ENCODE measurements at regions not wholly inside any gene's neighbourhood (a gene's known extent, or its start where the extent isn't known, plus 50 kb on each side); places are given as distances from the start of the nearest gene placed in this dataset.

DNA sequence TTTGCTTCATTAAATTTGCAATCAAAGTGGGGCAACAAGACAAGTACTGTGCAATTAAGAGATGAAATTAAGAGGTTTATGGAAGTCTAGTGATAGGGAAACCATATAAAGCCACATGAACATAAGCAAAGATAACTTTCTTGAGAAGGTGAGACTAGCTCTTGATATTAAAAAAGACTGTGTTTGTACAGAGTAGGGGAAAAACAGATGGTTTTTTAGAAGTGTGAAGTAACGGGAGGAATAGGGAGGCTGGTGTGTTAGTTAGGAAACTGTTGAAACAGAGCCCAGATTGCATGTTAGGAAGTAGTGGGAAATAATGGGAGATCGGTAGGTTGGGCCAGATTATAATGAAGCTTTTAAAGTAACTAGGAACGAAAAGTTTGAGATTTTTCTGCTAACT is 149.8 kb upstream of the FREM2 start:
- no peak overlapping the region for H3K27ac ChIP-seq (ENCODE audit: low read depth)
- no peak overlapping the region for H3K4me3 ChIP-seq (ENCODE audit: low read depth, low read length)
- 45% methylated on average over 3 of the region's 3 CpGs for WGBS

DNA sequence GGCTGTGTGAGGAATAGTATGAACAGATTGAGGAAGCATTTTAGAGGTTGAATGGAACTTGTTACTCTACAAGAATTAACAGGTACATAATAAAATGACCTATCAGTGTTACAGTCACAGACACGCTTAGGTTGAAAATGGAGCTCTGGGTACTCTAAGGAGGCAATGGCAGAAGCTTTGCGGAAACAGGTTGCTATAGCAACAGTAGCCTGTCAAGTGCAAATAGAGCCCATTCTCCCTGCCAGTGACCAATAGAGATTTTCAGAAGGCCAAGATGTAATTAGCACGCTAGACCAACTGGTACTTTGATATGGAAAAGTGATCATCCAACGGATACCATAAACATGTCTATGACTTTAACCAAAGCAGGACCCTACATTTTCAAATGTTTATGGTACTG is 148.5 kb upstream of the FREM2 start:
- no peaks in the 10 kb centered on the region for H3K36me3 ChIP-seq (ENCODE audit: insufficient read depth)
- WGBS: 32% methylated on average over 4 of the region's 4 CpGs

More for the DNA sequence above, 149.8 kb upstream of the FREM2 start:
- no peaks in the 10 kb centered on the region for H3K4me1 ChIP-seq (ENCODE audit: insufficient read depth)
- DNase-seq (ENCODE audit: extremely low spot score): no peak
- no peaks in the 10 kb centered on the region for H3K36me3 ChIP-seq (ENCODE audit: insufficient read depth)

DNA sequence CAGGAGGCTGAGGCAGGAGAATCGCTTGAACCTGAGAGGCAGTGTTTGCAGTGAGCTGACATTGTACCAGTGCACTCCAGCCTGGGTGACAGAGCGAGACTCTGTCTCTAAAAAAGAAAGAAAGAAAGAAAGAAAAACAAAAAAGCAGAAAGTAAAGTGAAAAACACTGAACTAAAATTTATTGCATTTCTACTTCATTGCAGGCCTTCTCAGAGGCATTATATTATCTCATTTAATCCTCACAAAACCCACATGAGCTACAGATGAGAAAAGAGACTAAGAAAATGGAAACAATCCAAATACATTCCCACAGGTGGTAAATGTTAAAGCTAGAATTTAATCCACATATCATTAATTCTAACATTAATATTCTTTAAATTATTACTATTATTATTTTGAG is 147.2 kb upstream of the FREM2 start:
- DNase-seq (ENCODE audit: extremely low spot score): no peak
- WGBS: 98% methylated on average over 2 of the region's 2 CpGs
- Histone ChIP-seq H3K4me3 (ENCODE audit: low read depth, low read length) (no peak overlapping the region), H3K27ac (ENCODE audit: low read depth) (no peak overlapping the region), H3K4me1 (ENCODE audit: insufficient read depth) (no peaks in the 10 kb centered on the region), H3K36me3 (ENCODE audit: insufficient read depth) (no peaks in the 10 kb centered on the region)

More for the DNA sequence above, 148.5 kb upstream of the FREM2 start:
- no peak for DNase-seq (ENCODE audit: extremely low spot score)
- H3K4me3 ChIP-seq (ENCODE audit: low read depth, low read length): no peak overlapping the region
- no peak overlapping the region for H3K27ac ChIP-seq (ENCODE audit: low read depth)
- no peaks in the 10 kb centered on the region for H3K4me1 ChIP-seq (ENCODE audit: insufficient read depth)

DNA sequence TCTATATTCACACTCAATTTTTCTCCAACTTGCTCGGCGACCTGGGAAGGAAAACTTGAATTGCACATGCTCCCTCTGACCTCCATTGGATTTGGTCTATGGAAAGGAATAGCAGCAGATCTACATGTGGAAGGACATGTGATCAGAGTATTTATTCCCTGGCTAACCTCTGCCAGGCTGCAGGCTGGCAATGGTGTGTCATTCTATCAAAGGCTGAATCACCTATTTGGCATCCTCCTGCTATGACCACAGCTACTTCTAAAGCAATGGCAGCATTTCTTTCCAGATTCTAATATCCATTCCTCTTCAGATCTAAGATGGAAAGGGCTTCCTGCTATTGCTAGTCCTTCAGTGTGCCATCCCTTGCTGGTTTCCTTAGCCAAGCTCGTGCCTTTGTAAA is 144.3 kb upstream of the FREM2 start:
- no peak for DNase-seq (ENCODE audit: extremely low spot score)
- Histone ChIP-seq H3K4me3 (ENCODE audit: low read depth, low read length) (no peak overlapping the region), H3K27ac (ENCODE audit: low read depth) (no peak overlapping the region), H3K4me1 (ENCODE audit: insufficient read depth) (no peaks in the 10 kb centered on the region), H3K36me3 (ENCODE audit: insufficient read depth) (no peaks in the 10 kb centered on the region)
- WGBS: 65% methylated on average over 3 of the region's 3 CpGs

DNA sequence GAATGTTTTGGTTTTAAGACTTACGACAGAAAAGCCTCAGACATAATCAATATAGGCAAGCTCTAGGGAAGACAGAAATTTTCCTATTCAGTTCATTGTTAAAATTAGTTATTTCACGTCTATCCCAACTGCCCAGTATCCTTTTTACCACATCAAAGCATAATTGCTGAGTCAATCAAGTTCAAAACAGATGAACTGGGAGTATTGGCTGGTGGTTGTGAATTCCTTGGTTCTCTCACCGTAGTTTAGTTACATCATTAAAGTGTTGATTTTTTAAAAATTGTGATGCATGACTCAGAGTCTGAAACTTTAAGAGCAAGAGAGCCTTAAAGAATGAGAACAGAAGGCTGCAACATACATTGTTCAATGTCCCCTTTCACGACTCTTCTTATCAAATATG is 143.3 kb upstream of the FREM2 start:
- DNase-seq (ENCODE audit: extremely low spot score): no peak
- Histone ChIP-seq H3K27ac (ENCODE audit: low read depth) (no peak overlapping the region), H3K4me3 (ENCODE audit: low read depth, low read length) (no peak overlapping the region), H3K4me1 (ENCODE audit: insufficient read depth) (no peaks in the 10 kb centered on the region), H3K36me3 (ENCODE audit: insufficient read depth) (no peaks in the 10 kb centered on the region)
- WGBS: 77% methylated on average over 4 of the region's 4 CpGs

DNA sequence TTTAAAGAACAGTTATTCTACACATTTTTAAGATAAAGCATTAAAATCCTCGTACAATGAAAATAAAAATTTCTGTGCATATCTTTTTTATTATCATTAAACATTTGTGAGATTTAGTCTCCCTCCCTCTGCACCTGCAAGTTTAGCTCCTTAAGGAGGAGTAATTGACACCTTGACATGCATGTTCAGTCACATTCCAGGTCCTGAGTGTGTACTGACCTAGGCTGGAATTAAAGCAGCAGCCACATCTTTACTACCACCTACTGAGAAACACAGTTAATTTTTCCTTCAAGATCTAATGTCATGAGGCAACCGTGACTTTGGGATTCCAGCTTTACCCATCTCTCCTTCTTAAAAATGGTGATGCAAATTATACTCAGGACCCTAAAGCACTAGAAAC is 123.1 kb upstream of the FREM2 start:
- Histone ChIP-seq H3K36me3 (ENCODE audit: insufficient read depth) (no peaks in the 10 kb centered on the region), H3K4me1 (ENCODE audit: insufficient read depth) (no peaks in the 10 kb centered on the region), H3K27ac (ENCODE audit: low read depth) (no peak overlapping the region), H3K4me3 (ENCODE audit: low read depth, low read length) (no peak overlapping the region)
- no peak for DNase-seq (ENCODE audit: extremely low spot score)
- WGBS: 84% methylated on average over 2 of the region's 2 CpGs

DNA sequence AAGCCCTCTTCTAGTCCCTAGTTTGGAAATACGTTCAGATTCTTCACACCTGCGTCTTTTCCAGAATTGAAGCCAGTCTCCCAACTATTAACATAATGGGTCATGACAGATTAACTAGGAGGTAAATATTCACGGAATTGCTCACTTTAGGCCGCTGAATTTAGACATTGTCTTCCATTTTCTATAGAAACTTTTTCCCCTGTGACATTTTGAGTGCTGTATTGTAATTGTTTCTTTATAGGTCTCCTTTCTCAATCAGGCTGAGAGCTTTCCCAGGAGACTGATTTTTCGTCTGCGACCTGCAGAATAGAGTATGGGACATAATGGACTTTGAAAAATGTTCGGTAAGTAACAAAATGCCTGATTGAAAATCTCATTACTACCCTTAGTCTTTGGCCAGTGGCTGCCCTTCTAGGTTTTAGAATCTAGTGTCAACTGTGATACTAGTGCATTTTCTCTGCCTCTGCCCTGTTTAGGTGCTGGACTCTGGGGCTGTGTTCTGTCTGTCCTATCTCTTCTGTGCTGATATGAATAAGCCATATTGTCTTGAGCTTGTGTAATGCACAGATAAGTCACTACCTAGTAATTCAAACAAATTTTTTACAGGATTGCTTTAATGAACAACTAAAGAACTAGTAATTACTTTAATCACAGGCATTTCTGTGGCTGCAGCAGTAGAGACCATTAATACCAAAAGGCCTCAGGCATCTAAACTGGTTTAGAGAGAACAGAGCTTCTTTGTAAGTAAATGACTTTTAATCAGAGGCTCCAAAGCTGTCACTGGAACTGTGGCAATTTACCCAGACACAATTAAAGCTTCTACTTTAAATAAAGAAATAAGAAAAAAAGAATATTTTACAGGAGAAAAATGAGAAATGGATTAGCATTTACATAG is 122.4 kb upstream of the FREM2 start:
- Histone ChIP-seq H3K36me3 (ENCODE audit: insufficient read depth) (no peaks in the 10 kb centered on the region), H3K27ac (ENCODE audit: low read depth) (no peak overlapping the region), H3K4me1 (ENCODE audit: insufficient read depth) (no peaks in the 10 kb centered on the region), H3K4me3 (ENCODE audit: low read depth, low read length) (no peak overlapping the region)
- WGBS: 78% methylated on average over 7 of the region's 7 CpGs
- no peak for DNase-seq (ENCODE audit: extremely low spot score)

DNA sequence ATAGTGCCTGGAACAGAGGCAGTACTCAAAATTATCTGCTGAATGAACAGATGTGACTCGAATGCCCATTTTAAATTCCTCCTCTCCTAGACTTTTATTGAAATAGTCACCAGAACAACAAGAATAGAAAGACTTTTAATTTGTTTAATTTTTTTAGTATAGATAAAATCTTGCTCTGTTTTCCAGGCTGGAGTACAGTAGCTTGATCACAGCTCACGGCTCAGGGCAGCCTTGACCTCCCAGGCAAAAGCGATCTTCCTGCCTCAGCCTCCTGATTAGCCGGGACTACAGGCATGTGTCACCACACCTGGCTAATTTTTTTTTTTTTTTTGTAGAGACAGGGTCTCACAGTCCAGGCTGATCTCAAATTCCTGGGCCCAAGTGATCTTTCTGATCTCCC is 120.9 kb upstream of the FREM2 start:
- WGBS: 78% methylated on average over 4 of the region's 4 CpGs
- Histone ChIP-seq H3K36me3 (ENCODE audit: insufficient read depth) (no peaks in the 10 kb centered on the region), H3K27ac (ENCODE audit: low read depth) (no peak overlapping the region), H3K4me3 (ENCODE audit: low read depth, low read length) (no peak overlapping the region), H3K4me1 (ENCODE audit: insufficient read depth) (no peaks in the 10 kb centered on the region)
- DNase-seq (ENCODE audit: extremely low spot score): no peak

DNA sequence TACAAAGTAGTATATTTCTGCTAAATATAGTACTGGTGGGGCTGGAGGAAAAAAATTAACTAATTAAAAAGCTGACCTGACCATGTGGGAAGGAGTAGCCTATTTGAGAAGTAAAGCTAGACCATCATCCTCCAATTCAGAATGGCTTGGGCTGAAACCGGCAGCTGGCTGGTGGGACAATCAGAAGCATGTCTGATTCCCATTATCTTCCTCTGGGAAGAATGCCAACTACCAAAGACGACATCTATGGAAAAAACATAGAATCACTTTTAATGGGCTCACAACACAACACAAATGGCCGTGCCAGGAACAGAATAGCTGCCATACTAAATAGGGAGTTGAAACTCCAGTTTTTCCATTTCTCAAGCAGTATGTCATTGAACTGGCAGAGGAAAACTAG is 120.4 kb upstream of the FREM2 start:
- Histone ChIP-seq H3K27ac (ENCODE audit: low read depth) (no peak overlapping the region), H3K4me1 (ENCODE audit: insufficient read depth) (no peaks in the 10 kb centered on the region), H3K36me3 (ENCODE audit: insufficient read depth) (no peaks in the 10 kb centered on the region), H3K4me3 (ENCODE audit: low read depth, low read length) (no peak overlapping the region)
- 31% methylated on average over 3 of the region's 3 CpGs for WGBS
- DNase-seq (ENCODE audit: extremely low spot score): no peak

DNA sequence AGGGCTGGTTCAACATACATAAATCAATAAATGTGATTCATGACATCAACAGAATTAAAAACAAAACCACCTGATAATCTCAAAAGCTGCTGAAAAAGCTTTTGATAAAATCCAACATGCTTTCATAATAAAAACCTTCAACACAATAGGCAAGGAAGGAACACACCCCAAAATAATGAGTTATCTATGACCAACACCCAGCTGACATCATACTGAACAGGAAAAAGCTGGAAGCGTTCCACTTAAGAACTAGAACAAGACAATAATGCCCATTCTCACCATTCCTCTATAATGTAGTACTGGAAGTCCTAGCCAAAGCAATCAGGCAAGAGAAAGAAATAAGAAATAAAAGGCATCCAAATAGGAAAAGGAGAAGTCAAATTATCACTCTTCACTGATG is 116.2 kb upstream of the FREM2 start:
- H3K36me3 ChIP-seq (ENCODE audit: insufficient read depth): no peaks in the 10 kb centered on the region
- no peak overlapping the region for H3K27ac ChIP-seq (ENCODE audit: low read depth)
- H3K4me3 ChIP-seq (ENCODE audit: low read depth, low read length): no peak overlapping the region
- 79% methylated on average over 1 of the region's 1 CpG for WGBS
- no peaks in the 10 kb centered on the region for H3K4me1 ChIP-seq (ENCODE audit: insufficient read depth)
- no peak for DNase-seq (ENCODE audit: extremely low spot score)

DNA sequence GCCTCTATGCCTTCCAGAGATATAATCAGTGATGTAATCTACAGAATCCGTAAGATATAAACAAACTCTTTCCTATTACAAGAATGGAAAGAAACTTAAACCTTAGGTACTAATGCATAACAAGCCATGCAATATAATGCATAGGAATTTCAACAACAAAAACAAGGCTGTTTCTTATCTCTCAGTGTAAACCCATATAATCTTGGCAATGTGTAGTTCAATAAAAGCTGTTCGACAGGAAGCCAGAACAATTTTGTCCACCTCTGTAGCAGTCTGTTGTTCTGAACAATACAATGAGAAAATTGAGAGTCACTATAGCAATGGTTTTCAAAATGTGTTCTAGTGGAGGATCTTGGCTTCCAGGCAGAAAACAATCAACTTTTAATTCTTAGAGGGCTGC is 111.5 kb upstream of the FREM2 start:
- Histone ChIP-seq H3K36me3 (ENCODE audit: insufficient read depth) (no peaks in the 10 kb centered on the region), H3K4me3 (ENCODE audit: low read depth, low read length) (no peak overlapping the region), H3K27ac (ENCODE audit: low read depth) (no peak overlapping the region), H3K4me1 (ENCODE audit: insufficient read depth) (no peaks in the 10 kb centered on the region)
- WGBS: 21% methylated on average over 2 of the region's 2 CpGs
- DNase-seq (ENCODE audit: extremely low spot score): no peak

DNA sequence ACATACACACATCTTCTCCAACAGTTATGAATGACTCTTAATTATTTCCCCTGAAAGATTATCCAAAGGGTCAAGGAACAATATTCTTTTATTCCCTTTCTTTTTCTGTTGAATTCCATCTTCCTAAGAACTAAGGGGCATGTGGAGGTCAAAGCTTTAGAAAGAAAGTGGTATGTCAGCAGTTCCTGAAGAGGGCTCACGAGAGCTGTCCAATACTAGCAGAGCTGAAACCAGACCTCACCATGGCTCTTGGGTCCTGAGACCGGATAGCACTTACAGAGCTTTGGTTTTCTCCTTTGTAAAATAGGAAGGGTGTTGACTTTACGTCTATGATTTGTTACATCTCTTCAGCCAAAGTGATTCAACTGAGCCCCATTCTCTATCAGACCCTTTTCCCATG is 109.8 kb upstream of the FREM2 start:
- Histone ChIP-seq H3K27ac (ENCODE audit: low read depth) (no peak overlapping the region), H3K4me1 (ENCODE audit: insufficient read depth) (no peaks in the 10 kb centered on the region), H3K4me3 (ENCODE audit: low read depth, low read length) (no peak overlapping the region), H3K36me3 (ENCODE audit: insufficient read depth) (no peaks in the 10 kb centered on the region)
- 70% methylated on average over 3 of the region's 3 CpGs for WGBS
- DNase-seq (ENCODE audit: extremely low spot score): no peak

DNA sequence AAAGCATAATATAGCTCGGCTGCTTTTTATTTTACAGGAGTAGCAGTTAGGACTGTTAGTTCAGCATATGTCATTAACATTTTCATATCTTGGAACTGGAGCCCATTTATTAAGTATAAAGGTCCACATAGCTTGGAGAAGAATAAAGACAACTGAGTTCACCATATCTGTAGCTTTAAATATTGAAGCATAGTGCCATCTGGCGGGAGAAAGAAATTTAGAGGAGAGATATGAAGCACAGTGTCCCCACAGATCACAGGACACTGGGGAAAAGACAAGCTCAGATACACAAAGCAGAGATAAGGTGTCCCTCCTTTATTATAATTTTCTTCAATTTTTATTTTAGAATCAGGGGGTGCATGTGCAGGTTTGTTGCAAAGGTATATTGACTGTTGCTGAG is 104.7 kb upstream of the FREM2 start:
- H3K4me3 ChIP-seq (ENCODE audit: low read depth, low read length): no peak overlapping the region
- H3K4me1 ChIP-seq (ENCODE audit: insufficient read depth): no peaks in the 10 kb centered on the region
- no peak overlapping the region for H3K27ac ChIP-seq (ENCODE audit: low read depth)
- no peak for DNase-seq (ENCODE audit: extremely low spot score)
- no peaks in the 10 kb centered on the region for H3K36me3 ChIP-seq (ENCODE audit: insufficient read depth)
- 13% methylated on average over 2 of the region's 2 CpGs for WGBS

DNA sequence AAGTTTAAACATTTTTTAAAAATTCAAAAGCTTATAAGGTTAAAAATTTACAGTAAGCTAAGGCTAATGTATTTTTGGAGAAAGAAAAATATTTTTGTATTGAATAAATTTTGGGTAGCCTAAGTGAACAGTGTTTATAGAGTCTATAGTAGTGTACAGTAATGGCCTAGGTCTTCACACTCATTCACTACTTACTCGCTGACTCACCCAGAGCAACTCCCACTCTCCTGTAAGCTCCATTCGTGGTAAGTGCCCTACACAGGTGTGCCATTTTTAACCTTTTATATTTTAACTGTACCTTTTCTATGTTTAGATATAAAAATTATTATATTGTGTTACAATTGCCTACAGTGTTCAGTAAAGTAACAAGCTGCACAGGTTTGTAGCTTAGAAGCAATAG is 96.6 kb upstream of the FREM2 start:
- no peak overlapping the region for H3K27ac ChIP-seq (ENCODE audit: low read depth)
- no peaks in the 10 kb centered on the region for H3K4me1 ChIP-seq (ENCODE audit: insufficient read depth)
- H3K4me3 ChIP-seq (ENCODE audit: low read depth, low read length): no peak overlapping the region
- DNase-seq (ENCODE audit: extremely low spot score): no peak
- 62% methylated on average over 2 of the region's 2 CpGs for WGBS
- H3K36me3 ChIP-seq (ENCODE audit: insufficient read depth): no peaks in the 10 kb centered on the region

Measured in urinary bladder (tissue), 3 donors.